ENCODE measurements at regions not wholly inside any gene's neighbourhood (a gene's known extent, or its start where the extent isn't known, plus 50 kb on each side); places are given as distances from the start of the nearest gene placed in this dataset.

- TF ChIP-seq POLR2AphosphoS5 (IDR thresholded peaks at IDR 0.05; ENCODE audit: borderline replicate concordance, low read depth, low read length) (no peak), EZH2 (IDR thresholded peaks at IDR 0.05) (no peak)
These were observed 299.5 kb upstream of the KCNMB2 start for GRCh38 chr3:178236555-178237277.

All from SK-N-MC (cell line).